K562 (cell line): ENCODE measurements at regions not wholly inside any gene's neighbourhood (a gene's known extent, or its start where the extent isn't known, plus 50 kb on each side); places are given as distances from the start of the nearest gene placed in this dataset.

Source experiments
- ATAC-seq: fragments of 200-7000 bp; cut with Tn5 transposase; 3 replicates; pipeline ENCODE4 v1.9.1; 2020; ENCODE audit warnings: moderate library complexity
- BruUV-seq: library from RNA; stranded (reverse); fragments of 400-500 nt; replicated peaks from 2 replicates; lab custom pipeline; 2021; lab: Mats Ljungman, UMichigan
- CTCF ChIA-PET: fragments of 300-600 bp; formaldehyde crosslinking; extraction: SDS; loops from one replicate; lab custom pipeline; 2021; ENCODE audit warnings: low intra/inter-chr PET ratio; lab: Yijun Ruan, JAX
- POLR2A ChIA-PET: fragments of 300-600, 350-650 bp; sonication (Branson Sonifier 250); formaldehyde crosslinking; extraction: SDS; loops from one replicate; lab custom pipeline; 2021; ENCODE audit warnings: antibody characterized with exemption, inconsistent platforms; lab: Yijun Ruan, JAX
- DNase-seq, 4 experiments: peaks; one replicate each; pipeline versions ENCODE4 v3.0.0 to v3.0.0-alpha.2; 2011 to 2018; ENCODE audit warnings: low spot score in 3 of 4, mixed read lengths in 3 of 4; ENCODE audit errors: extremely low read depth in 1 of 4
- FAIRE-seq: peaks from 2 replicates; lab custom pipeline; 2011; peaks lifted over from hg19 to GRCh38; lab: Jason Lieb, UNC
- H2AFZ ChIP-seq: 2 replicates; pipeline ENCODE4 v1.6.0; 2011; ENCODE audit warnings: low read depth, low read length, control low read depth, inconsistent platforms
- H3K27ac ChIP-seq: fragments of 200-600 bp; 3 replicates; pipeline ENCODE4 v1.8.0; 2011; ENCODE audit warnings: low read depth, mild to moderate bottlenecking, control low read depth, inconsistent platforms, low read length, moderate library complexity, mixed read lengths; ENCODE audit errors: extremely low read depth
- H3K27me3 ChIP-seq, 2 experiments: fragments of 300-600 bp in 1 of 2; 2 replicates in 1 of 2; 3 replicates in 1 of 2; pipeline versions ENCODE4 v1.6.0 to v1.8.0; 2011; ENCODE audit warnings: inconsistent platforms in 2 of 2, low read length in 2 of 2, mild to moderate bottlenecking in 1 of 2, mixed read lengths in 1 of 2, moderate library complexity in 1 of 2; ENCODE audit not compliant: control insufficient read depth in 2 of 2, insufficient read depth in 2 of 2
- H3K36me3 ChIP-seq: fragments of 300-600 bp; 3 replicates; pipeline ENCODE4 v1.8.0; 2011; ENCODE audit warnings: mild to moderate bottlenecking, low read length, inconsistent platforms; ENCODE audit not compliant: control insufficient read depth, insufficient read depth
- H3K4me1 ChIP-seq, 2 experiments: fragments of 200-600 bp in 1 of 2; replicated peaks in 1 of 2; 2 replicates in 1 of 2; 3 replicates in 1 of 2; pipeline versions ENCODE4 v1.5.1 to v1.8.0; 2011; ENCODE audit warnings: inconsistent platforms in 2 of 2, low read length in 2 of 2, mild to moderate bottlenecking in 1 of 2, mixed read lengths in 1 of 2, moderate library complexity in 1 of 2; ENCODE audit not compliant: control insufficient read depth in 2 of 2, insufficient read depth in 2 of 2
- H3K4me2 ChIP-seq: 2 replicates; pipeline ENCODE4 v1.6.1; 2011; ENCODE audit warnings: low read length, control low read depth, inconsistent platforms, mixed read lengths; ENCODE audit not compliant: insufficient read depth
- H3K4me3 ChIP-seq: fragments of 200-600 bp; sonication (generic), shearing (Covaris generic); 2 replicates; pipeline ENCODE4 v1.5.1; 2016; ENCODE audit warnings: control low read depth, inconsistent platforms
- H3K79me2 ChIP-seq: fragments of 200-600 bp; 3 replicates; pipeline ENCODE4 v1.8.0; 2011; ENCODE audit warnings: low read length, inconsistent platforms; ENCODE audit not compliant: control insufficient read depth, insufficient read depth
- H3K9ac ChIP-seq, 2 experiments: 2 replicates each; pipeline versions ENCODE4 v1.6.0 to v1.6.1; 2011; ENCODE audit warnings: low read depth in 2 of 2, low read length in 2 of 2, control low read depth in 1 of 2, inconsistent platforms in 1 of 2, mild to moderate bottlenecking in 1 of 2, mixed read lengths in 1 of 2; ENCODE audit not compliant: insufficient read depth in 1 of 2
- H3K9me1 ChIP-seq: one replicate; pipeline ENCODE4 v1.6.0; 2011; ENCODE audit warnings: inconsistent platforms, mild to moderate bottlenecking, low read length, moderate library complexity; ENCODE audit not compliant: control insufficient read depth, insufficient read depth
- H3K9me3 ChIP-seq: replicated peaks from 2 replicates; pipeline ENCODE4 v1.5.1; 2011; ENCODE audit warnings: low read depth, low read length, inconsistent platforms; ENCODE audit not compliant: control insufficient read depth, insufficient read depth
- H4K20me1 ChIP-seq: replicated peaks from 2 replicates; pipeline ENCODE4 v1.6.1; 2011; ENCODE audit warnings: low read length, inconsistent platforms, mixed read lengths; ENCODE audit not compliant: control insufficient read depth, insufficient read depth
- CHD1 ChIP-seq: fragments of 200-600 bp; sonication (generic); IDR thresholded peaks from one replicate; pipeline ENCODE4 v1.6.1; 2012; ENCODE audit warnings: mild to moderate bottlenecking, moderate library complexity, low read length, inconsistent platforms
- HNRNPL ChIP-seq: fragments of 200-400 bp; formaldehyde crosslinking; IDR thresholded peaks from 2 replicates; pipeline ENCODE4 v1.6.1; 2017; ENCODE audit warnings: low read depth, mild to moderate bottlenecking, low read length
- KLF1 ChIP-seq: fragments of 450-650 bp; IDR thresholded peaks from 2 replicates; pipeline ENCODE4 v1.6.1; 2016; ENCODE audit warnings: missing genetic modification characterization, missing compliant biosample characterization
- MEF2A ChIP-seq: IDR thresholded peaks from 2 replicates; pipeline ENCODE4 v1.6.1; 2011; ENCODE audit warnings: low read depth, mild to moderate bottlenecking, low read length, moderate library complexity; ENCODE audit not compliant: control insufficient read depth
- RBM34 ChIP-seq: fragments of 200-400 bp; formaldehyde crosslinking; IDR thresholded peaks from 2 replicates; pipeline ENCODE4 v1.6.1; 2018; ENCODE audit warnings: low read length, borderline replicate concordance; ENCODE audit not compliant: insufficient read depth
- SAFB ChIP-seq: fragments of 200-400 bp; formaldehyde crosslinking; IDR thresholded peaks from 2 replicates; pipeline ENCODE4 v1.6.1; 2017; ENCODE audit warnings: low read depth, low read length, borderline replicate concordance
- ZNF197 ChIP-seq: fragments of 200-800 bp; sonication (Bioruptor generic); IDR thresholded peaks from 2 replicates; pipeline ENCODE4 v1.6.1; 2016; ENCODE audit warnings: low read depth, missing genetic modification characterization, missing compliant biosample characterization
- WGBS: fragments of 100-300 bp; shearing (Covaris generic); methylation state at CpG from one replicate; pipeline ENCODE4 v1.1.6; 2016; ENCODE audit warnings: low coverage, mixed read lengths; ENCODE audit not compliant: insufficient coverage; ENCODE audit errors: missing lambda C conversion rate; 5-methylcytosine and 5-hydroxymethylcytosine counted together
- in situ Hi-C: fragments of 300-500 bp; cut with MboI; formaldehyde crosslinking; loops from 4 replicates; pipeline ENCODE4 v1.15.0; 2018; ENCODE audit warnings: inconsistent platforms, mixed read lengths
- intact Hi-C: fragments of 100-400 bp; cut with micrococcal nuclease; formaldehyde crosslinking; loops from 2 replicates; pipeline ENCODE4 v1.14.2; 2022
- TF ChIP-seq, protein P1 (sequence below): fragments of 450-650 bp; IDR thresholded peaks from 2 replicates; pipeline ENCODE4 v1.6.1; 2016; ENCODE audit warnings: mild to moderate bottlenecking, moderate library complexity

DNA sequence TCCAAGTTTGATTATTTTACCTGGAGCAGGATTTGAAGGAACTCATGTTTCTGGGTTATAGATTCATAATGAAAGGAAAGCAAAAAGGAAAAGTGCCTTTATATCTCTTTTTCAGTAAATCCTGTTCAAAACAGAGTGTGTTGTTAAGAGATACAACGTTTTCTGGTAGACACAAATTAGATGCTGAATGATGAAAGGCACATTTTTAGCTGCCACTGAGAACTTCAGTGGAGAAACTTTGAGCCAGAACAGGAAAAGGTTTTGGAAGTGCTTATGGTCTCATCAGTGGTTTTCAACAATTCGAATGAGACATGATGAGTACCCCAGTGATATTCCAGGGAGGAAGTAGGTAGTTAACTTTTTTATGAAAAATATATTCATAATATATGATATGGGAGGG lies 338.0 kb upstream of the C1orf87 start:
- CTCF ChIA-PET = no interaction called here
- no peak overlapping the region for H3K27ac ChIP-seq
- TF ChIP-seq HNRNPL (no peak), KLF1 (no peak), RBM34 (no peak), SAFB (no peak), MEF2A (no peak), CHD1 (no peak), ZNF197 (no peak)
- TF ChIP-seq, protein P1, sequence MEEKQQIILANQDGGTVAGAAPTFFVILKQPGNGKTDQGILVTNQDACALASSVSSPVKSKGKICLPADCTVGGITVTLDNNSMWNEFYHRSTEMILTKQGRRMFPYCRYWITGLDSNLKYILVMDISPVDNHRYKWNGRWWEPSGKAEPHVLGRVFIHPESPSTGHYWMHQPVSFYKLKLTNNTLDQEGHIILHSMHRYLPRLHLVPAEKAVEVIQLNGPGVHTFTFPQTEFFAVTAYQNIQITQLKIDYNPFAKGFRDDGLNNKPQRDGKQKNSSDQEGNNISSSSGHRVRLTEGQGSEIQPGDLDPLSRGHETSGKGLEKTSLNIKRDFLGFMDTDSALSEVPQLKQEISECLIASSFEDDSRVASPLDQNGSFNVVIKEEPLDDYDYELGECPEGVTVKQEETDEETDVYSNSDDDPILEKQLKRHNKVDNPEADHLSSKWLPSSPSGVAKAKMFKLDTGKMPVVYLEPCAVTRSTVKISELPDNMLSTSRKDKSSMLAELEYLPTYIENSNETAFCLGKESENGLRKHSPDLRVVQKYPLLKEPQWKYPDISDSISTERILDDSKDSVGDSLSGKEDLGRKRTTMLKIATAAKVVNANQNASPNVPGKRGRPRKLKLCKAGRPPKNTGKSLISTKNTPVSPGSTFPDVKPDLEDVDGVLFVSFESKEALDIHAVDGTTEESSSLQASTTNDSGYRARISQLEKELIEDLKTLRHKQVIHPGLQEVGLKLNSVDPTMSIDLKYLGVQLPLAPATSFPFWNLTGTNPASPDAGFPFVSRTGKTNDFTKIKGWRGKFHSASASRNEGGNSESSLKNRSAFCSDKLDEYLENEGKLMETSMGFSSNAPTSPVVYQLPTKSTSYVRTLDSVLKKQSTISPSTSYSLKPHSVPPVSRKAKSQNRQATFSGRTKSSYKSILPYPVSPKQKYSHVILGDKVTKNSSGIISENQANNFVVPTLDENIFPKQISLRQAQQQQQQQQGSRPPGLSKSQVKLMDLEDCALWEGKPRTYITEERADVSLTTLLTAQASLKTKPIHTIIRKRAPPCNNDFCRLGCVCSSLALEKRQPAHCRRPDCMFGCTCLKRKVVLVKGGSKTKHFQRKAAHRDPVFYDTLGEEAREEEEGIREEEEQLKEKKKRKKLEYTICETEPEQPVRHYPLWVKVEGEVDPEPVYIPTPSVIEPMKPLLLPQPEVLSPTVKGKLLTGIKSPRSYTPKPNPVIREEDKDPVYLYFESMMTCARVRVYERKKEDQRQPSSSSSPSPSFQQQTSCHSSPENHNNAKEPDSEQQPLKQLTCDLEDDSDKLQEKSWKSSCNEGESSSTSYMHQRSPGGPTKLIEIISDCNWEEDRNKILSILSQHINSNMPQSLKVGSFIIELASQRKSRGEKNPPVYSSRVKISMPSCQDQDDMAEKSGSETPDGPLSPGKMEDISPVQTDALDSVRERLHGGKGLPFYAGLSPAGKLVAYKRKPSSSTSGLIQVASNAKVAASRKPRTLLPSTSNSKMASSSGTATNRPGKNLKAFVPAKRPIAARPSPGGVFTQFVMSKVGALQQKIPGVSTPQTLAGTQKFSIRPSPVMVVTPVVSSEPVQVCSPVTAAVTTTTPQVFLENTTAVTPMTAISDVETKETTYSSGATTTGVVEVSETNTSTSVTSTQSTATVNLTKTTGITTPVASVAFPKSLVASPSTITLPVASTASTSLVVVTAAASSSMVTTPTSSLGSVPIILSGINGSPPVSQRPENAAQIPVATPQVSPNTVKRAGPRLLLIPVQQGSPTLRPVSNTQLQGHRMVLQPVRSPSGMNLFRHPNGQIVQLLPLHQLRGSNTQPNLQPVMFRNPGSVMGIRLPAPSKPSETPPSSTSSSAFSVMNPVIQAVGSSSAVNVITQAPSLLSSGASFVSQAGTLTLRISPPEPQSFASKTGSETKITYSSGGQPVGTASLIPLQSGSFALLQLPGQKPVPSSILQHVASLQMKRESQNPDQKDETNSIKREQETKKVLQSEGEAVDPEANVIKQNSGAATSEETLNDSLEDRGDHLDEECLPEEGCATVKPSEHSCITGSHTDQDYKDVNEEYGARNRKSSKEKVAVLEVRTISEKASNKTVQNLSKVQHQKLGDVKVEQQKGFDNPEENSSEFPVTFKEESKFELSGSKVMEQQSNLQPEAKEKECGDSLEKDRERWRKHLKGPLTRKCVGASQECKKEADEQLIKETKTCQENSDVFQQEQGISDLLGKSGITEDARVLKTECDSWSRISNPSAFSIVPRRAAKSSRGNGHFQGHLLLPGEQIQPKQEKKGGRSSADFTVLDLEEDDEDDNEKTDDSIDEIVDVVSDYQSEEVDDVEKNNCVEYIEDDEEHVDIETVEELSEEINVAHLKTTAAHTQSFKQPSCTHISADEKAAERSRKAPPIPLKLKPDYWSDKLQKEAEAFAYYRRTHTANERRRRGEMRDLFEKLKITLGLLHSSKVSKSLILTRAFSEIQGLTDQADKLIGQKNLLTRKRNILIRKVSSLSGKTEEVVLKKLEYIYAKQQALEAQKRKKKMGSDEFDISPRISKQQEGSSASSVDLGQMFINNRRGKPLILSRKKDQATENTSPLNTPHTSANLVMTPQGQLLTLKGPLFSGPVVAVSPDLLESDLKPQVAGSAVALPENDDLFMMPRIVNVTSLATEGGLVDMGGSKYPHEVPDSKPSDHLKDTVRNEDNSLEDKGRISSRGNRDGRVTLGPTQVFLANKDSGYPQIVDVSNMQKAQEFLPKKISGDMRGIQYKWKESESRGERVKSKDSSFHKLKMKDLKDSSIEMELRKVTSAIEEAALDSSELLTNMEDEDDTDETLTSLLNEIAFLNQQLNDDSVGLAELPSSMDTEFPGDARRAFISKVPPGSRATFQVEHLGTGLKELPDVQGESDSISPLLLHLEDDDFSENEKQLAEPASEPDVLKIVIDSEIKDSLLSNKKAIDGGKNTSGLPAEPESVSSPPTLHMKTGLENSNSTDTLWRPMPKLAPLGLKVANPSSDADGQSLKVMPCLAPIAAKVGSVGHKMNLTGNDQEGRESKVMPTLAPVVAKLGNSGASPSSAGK = no peak
- TF ChIP-seq, all 486 proteins: peak for 0
- no peak for FAIRE-seq
- Histone ChIP-seq H3K9ac (no peak overlapping the region), H3K4me3 (no peak overlapping the region), H3K9me3 (no peaks in the 10 kb centered on the region), H4K20me1 (no peaks in the 10 kb centered on the region), H3K4me1 (no peaks in the 10 kb centered on the region), H3K9me1 (no peaks in the 10 kb centered on the region), H3K27me3 (no peaks in the 10 kb centered on the region), H2AFZ (no peak overlapping the region), H3K79me2 (no peaks in the 10 kb centered on the region), H3K36me3 (no peaks in the 10 kb centered on the region), H3K4me2 (no peak overlapping the region)
- intact Hi-C loops (no loop called here), in situ Hi-C loops (no loop called here)
- 3% methylated on average over 2 of the region's 2 CpGs for WGBS
- no TSS peak for BruUV-seq
- ATAC-seq = no peak
- DNase-seq = no peak
- POLR2A ChIA-PET = no interaction called here
